ENCODE measurements at regions not wholly inside any gene's neighbourhood (a gene's known extent, or its start where the extent isn't known, plus 50 kb on each side); places are given as distances from the start of the nearest gene placed in this dataset.

DNA sequence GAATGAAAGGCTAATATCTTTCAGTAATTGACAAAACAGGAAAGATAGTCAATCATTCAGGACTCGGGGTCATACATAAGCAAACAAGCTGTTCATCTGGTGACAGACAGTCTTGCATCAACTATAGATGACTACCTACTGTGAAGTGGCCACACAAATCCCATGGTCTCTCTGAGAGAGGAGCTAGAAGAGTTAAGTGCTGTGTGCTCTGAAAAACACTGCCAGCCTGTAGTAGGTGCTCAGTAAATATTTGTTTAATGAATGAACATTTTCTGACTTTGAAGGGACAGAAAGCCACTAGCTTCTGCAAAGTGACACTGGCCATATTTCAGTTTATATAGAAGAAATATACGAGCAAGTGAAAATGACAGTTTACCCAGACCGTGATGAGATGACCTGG lies 184.0 kb upstream of the CHAC2 start:
- TF ChIP-seq, protein P1, sequence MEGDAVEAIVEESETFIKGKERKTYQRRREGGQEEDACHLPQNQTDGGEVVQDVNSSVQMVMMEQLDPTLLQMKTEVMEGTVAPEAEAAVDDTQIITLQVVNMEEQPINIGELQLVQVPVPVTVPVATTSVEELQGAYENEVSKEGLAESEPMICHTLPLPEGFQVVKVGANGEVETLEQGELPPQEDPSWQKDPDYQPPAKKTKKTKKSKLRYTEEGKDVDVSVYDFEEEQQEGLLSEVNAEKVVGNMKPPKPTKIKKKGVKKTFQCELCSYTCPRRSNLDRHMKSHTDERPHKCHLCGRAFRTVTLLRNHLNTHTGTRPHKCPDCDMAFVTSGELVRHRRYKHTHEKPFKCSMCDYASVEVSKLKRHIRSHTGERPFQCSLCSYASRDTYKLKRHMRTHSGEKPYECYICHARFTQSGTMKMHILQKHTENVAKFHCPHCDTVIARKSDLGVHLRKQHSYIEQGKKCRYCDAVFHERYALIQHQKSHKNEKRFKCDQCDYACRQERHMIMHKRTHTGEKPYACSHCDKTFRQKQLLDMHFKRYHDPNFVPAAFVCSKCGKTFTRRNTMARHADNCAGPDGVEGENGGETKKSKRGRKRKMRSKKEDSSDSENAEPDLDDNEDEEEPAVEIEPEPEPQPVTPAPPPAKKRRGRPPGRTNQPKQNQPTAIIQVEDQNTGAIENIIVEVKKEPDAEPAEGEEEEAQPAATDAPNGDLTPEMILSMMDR (IDR thresholded peaks at IDR 0.05; ENCODE audit: insufficient read depth, low read length, poor library complexity, severe bottlenecking) = no peak
- Histone ChIP-seq H3K4me3 (ENCODE audit: low read depth, low read length) (no peak overlapping the region), H3K36me3 (ENCODE audit: control insufficient read depth, insufficient read depth, low read length) (no peaks in the 10 kb centered on the region), H3K27me3 (ENCODE audit: control insufficient read depth, insufficient read depth, low read length) (no peaks in the 10 kb centered on the region)
- no peak for DNase-seq (ENCODE audit: low read depth)

DNA sequence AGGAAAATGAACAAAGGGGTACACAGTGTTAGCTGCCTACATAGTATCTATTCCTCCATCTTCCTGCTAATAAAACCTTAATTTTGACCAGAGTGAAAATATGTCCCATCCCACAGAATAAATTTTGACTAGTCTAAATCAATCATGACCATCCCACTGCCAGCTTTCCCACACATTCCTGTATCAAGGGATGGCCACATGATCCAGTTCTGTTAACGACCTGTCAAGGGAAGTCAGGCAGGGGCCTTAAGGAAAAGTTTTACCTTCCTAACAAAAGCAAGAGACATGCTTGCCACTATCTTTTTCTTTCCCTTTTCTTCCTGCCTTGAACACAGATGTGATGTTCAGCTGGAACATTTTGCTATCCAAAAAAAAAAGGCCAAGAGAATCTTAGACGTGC lies 185.0 kb upstream of the CHAC2 start:
- no peak for DNase-seq (ENCODE audit: low read depth)
- Histone ChIP-seq H3K27me3 (ENCODE audit: control insufficient read depth, insufficient read depth, low read length) (no peaks in the 10 kb centered on the region), H3K36me3 (ENCODE audit: control insufficient read depth, insufficient read depth, low read length) (no peaks in the 10 kb centered on the region), H3K4me3 (ENCODE audit: low read depth, low read length) (no peak overlapping the region)
- TF ChIP-seq, protein P1 (IDR thresholded peaks at IDR 0.05; ENCODE audit: insufficient read depth, low read length, poor library complexity, severe bottlenecking) = no peak

DNA sequence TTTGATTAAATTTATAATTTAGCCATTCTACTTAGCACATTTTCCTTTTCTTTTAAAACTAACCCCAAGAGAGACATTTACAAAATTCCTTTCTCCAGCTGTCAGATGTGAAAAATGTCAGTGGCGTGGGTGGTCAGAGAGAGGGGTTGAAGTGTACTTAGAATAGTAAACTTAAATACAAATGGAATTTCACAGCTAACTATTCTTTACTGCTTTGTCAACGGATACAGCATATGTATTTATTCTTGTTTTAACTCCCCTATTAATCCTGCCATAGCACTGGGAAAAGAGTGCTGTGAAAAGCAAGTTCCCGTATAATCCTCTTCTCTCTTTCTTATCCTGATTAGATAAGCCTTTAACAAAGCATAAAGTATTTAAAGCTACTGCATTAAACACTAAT lies 191.4 kb upstream of the CHAC2 start:
- DNase-seq (ENCODE audit: low read depth) = no peak
- Histone ChIP-seq H3K4me3 (ENCODE audit: low read depth, low read length) (no peak overlapping the region), H3K36me3 (ENCODE audit: control insufficient read depth, insufficient read depth, low read length) (no peaks in the 10 kb centered on the region), H3K27me3 (ENCODE audit: control insufficient read depth, insufficient read depth, low read length) (no peaks in the 10 kb centered on the region)
- TF ChIP-seq, protein P1 (IDR thresholded peaks at IDR 0.05; ENCODE audit: insufficient read depth, low read length, poor library complexity, severe bottlenecking) = no peak

DNA sequence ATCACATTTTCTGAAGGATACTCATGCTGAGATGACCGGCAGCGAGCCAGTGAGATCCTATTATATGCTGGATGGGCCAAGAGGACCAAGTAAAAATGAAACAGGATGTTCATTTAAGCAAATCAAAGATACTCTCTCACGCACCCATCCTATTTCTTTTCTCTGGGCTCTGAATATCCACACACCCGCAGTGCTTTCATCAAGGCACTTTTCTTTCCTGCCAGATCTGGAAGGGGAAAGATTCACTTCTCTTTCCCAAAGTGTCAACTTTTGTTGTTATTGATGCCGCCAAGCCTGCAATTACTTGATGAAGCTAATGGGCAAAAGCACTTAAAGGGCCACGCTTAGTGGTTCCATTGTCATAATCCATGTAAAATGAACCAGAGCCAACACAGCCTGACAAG lies 191.9 kb upstream of the CHAC2 start:
- no peaks in the 10 kb centered on the region for H3K36me3 ChIP-seq (ENCODE audit: control insufficient read depth, insufficient read depth, low read length)
- DNase-seq (ENCODE audit: low read depth) = no peak
- no peaks in the 10 kb centered on the region for H3K27me3 ChIP-seq (ENCODE audit: control insufficient read depth, insufficient read depth, low read length)
- TF ChIP-seq, protein P1 (IDR thresholded peaks at IDR 0.05; ENCODE audit: insufficient read depth, low read length, poor library complexity, severe bottlenecking) = no peak
- H3K4me3 ChIP-seq (ENCODE audit: low read depth, low read length) = no peak overlapping the region

DNA sequence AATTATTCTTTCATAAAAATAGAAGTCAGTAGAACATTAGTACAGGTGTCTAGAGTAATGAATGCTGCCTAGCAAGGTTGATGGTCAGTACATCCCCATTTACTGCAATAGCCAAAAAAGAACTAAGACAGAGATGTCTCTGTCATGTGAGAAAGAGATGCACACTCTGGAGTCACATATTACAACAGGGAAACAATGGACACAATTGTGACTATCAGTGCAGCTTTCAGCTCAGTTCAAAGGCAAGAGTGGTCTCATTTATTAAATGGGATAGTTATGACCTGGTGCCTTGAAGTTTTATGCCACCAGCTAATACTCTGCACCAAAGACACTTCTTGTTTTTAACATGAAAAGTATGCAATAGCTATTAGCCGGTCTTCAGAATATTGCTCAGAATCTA lies 194.9 kb upstream of the CHAC2 start:
- TF ChIP-seq, protein P1 (IDR thresholded peaks at IDR 0.05; ENCODE audit: insufficient read depth, low read length, poor library complexity, severe bottlenecking) = no peak
- H3K36me3 ChIP-seq (ENCODE audit: control insufficient read depth, insufficient read depth, low read length) = no peaks in the 10 kb centered on the region

DNA sequence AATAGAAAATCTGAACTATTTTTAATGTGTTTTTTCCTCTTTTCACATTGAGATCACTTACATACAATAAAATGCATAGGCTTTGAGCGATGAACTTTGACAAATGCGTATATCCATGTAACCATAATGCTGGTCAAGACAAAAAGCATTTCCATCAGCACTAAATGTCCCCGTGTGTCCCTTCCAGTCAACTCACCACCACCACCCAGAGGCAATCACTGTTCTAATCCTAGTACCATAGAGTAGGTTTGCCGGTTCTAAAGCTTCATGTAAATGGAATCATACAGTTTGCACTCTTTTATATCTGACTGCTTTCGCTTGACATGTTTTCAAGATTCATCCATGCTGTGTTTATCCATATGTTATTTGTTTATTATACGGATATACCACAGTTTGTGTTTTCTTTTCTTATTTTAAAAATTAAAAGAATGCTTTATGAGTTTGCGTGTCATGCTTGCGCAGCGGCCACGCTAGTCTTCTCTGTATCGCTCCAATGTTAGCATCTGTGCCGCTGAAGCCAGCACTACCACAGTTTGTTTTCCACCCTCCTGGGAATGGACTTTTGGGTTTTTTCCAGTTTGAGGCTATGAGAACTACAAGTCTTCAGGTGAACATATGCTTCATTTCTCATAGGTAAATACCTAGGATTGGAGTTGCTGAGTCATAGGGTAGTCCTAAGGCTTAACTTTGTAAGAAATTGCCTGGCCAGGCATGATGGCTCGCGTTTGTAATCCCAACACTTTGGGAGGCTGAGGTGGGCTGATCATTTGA lies 197.5 kb upstream of the CHAC2 start:
- TF ChIP-seq, protein P1 (IDR thresholded peaks at IDR 0.05; ENCODE audit: insufficient read depth, low read length, poor library complexity, severe bottlenecking) = no peak
- Histone ChIP-seq H3K4me3 (ENCODE audit: low read depth, low read length) (no peak overlapping the region), H3K27me3 (ENCODE audit: control insufficient read depth, insufficient read depth, low read length) (no peaks in the 10 kb centered on the region), H3K36me3 (ENCODE audit: control insufficient read depth, insufficient read depth, low read length) (no peaks in the 10 kb centered on the region)
- DNase-seq (ENCODE audit: low read depth) = no peak

More for the DNA sequence above, 194.9 kb upstream of the CHAC2 start:
- no peak for DNase-seq (ENCODE audit: low read depth)
- H3K27me3 ChIP-seq (ENCODE audit: control insufficient read depth, insufficient read depth, low read length) = no peaks in the 10 kb centered on the region
- H3K4me3 ChIP-seq (ENCODE audit: low read depth, low read length) = no peak overlapping the region
